ENCODE measurements at regions not wholly inside any gene's neighbourhood (a gene's known extent, or its start where the extent isn't known, plus 50 kb on each side); places are given as distances from the start of the nearest gene placed in this dataset.
"Not testable (repeated sequence)": the region's sequence is repeated elsewhere in the genome, so short reads cannot be mapped to it uniquely, and the experiment has no call there.

- no peaks in the 10 kb centered on the region for H3K36me3 Mint-ChIP-seq
- CTCF ChIA-PET = no interaction called here
- H3K4me3 Mint-ChIP-seq = no peak overlapping the region
- POLR2A ChIA-PET = no interaction called here
- H3K27me3 Mint-ChIP-seq = no peaks in the 10 kb centered on the region
- H3K27ac Mint-ChIP-seq = no peak overlapping the region
- H3K9me3 Mint-ChIP-seq = peaks cover 10% of the 10 kb centered on the region
- no peak for DNase-seq
- H3K4me1 Mint-ChIP-seq (ENCODE audit: low read depth) = no peaks in the 10 kb centered on the region
- intact Hi-C loops (cut with micrococcal nuclease) = no loop called here
Observed at GRCh38 chr7:34343667-34344066, 314.4 kb upstream of the NPSR1 start.

- Mint-ChIP-seq H3K36me3 (no peaks in the 10 kb centered on the region), H3K4me1 (ENCODE audit: low read depth) (no peaks in the 10 kb centered on the region), H3K9me3 (no peaks in the 10 kb centered on the region), H3K4me3 (no peak overlapping the region), H3K27me3 (no peaks in the 10 kb centered on the region), H3K27ac (no peak overlapping the region)
- DNase-seq = no peak
- intact Hi-C loops (cut with micrococcal nuclease) = no loop called here
- CTCF ChIA-PET = no interaction called here
- POLR2A ChIA-PET = no interaction called here
Observed at GRCh38 chr7:34354011-34354410, 304.0 kb upstream of the NPSR1 start.

GRCh38 chr7:34354899-34355298 is 303.1 kb upstream of the NPSR1 start:
- DNase-seq = no peak
- ChIA-PET POLR2A (no interaction called here), CTCF (no interaction called here)
- no peak overlapping the region for H3K27ac Mint-ChIP-seq
- H3K36me3 Mint-ChIP-seq = no peaks in the 10 kb centered on the region
- H3K4me3 Mint-ChIP-seq = no peak overlapping the region
- H3K9me3 Mint-ChIP-seq = no peaks in the 10 kb centered on the region
- H3K4me1 Mint-ChIP-seq (ENCODE audit: low read depth) = no peaks in the 10 kb centered on the region
- intact Hi-C loops (cut with micrococcal nuclease) = no loop called here
- no peaks in the 10 kb centered on the region for H3K27me3 Mint-ChIP-seq

GRCh38 chr7:34357068-34357467 is 300.9 kb upstream of the NPSR1 start:
- CTCF ChIA-PET = interaction anchor here (1.0 kb wide), 1 partner anchor 13 kb away, joined by 3 read pairs; no protein-coding TSS in a partner anchor
- intact Hi-C loops (cut with micrococcal nuclease) = no loop called here
- Mint-ChIP-seq H3K4me1 (ENCODE audit: low read depth) (no peaks in the 10 kb centered on the region), H3K27ac (no peak overlapping the region), H3K4me3 (no peak overlapping the region), H3K9me3 (no peaks in the 10 kb centered on the region), H3K36me3 (no peaks in the 10 kb centered on the region), H3K27me3 (no peaks in the 10 kb centered on the region)
- no peak for DNase-seq
- POLR2A ChIA-PET = no interaction called here

- Mint-ChIP-seq H3K4me3 (no peak overlapping the region), H3K9me3 (no peaks in the 10 kb centered on the region), H3K27ac (no peak overlapping the region), H3K36me3 (no peaks in the 10 kb centered on the region), H3K4me1 (ENCODE audit: low read depth) (no peaks in the 10 kb centered on the region), H3K27me3 (no peaks in the 10 kb centered on the region)
- DNase-seq = no peak
- POLR2A ChIA-PET = no interaction called here
- intact Hi-C loops (cut with micrococcal nuclease) = no loop called here
- CTCF ChIA-PET = no interaction called here
Observed at GRCh38 chr7:34357946-34358345, 300.1 kb upstream of the NPSR1 start.

- H3K36me3 Mint-ChIP-seq; H3K4me1 Mint-ChIP-seq (ENCODE audit: low read depth); H3K27ac Mint-ChIP-seq; H3K27me3 Mint-ChIP-seq; H3K4me3 Mint-ChIP-seq; POLR2A ChIA-PET; intact Hi-C loops (cut with micrococcal nuclease); DNase-seq; H3K9me3 Mint-ChIP-seq: not testable (repeated sequence)
- CTCF ChIA-PET = interaction anchor here (0.8 kb wide), 1 partner anchor 9 kb away, joined by 3 read pairs; no protein-coding TSS in a partner anchor
Observed at GRCh38 chr7:34358578-34358977, 299.4 kb upstream of the NPSR1 start.

- no peak overlapping the region for H3K4me3 Mint-ChIP-seq
- H3K27ac Mint-ChIP-seq = no peak overlapping the region
- H3K36me3 Mint-ChIP-seq = no peaks in the 10 kb centered on the region
- no peaks in the 10 kb centered on the region for H3K9me3 Mint-ChIP-seq
- CTCF ChIA-PET = no interaction called here
- DNase-seq = no peak
- H3K4me1 Mint-ChIP-seq (ENCODE audit: low read depth) = no peaks in the 10 kb centered on the region
- no peaks in the 10 kb centered on the region for H3K27me3 Mint-ChIP-seq
- intact Hi-C loops (cut with micrococcal nuclease) = no loop called here
- POLR2A ChIA-PET = no interaction called here
Observed at GRCh38 chr7:34361663-34362250, 296.3 kb upstream of the NPSR1 start.

GRCh38 chr7:34362621-34363020 is 295.4 kb upstream of the NPSR1 start:
- DNase-seq = no peak
- ChIA-PET CTCF (no interaction called here), POLR2A (no interaction called here)
- Mint-ChIP-seq H3K36me3 (no peaks in the 10 kb centered on the region), H3K9me3 (no peaks in the 10 kb centered on the region), H3K4me3 (no peak overlapping the region), H3K27me3 (no peaks in the 10 kb centered on the region), H3K27ac (no peak overlapping the region), H3K4me1 (ENCODE audit: low read depth) (no peaks in the 10 kb centered on the region)
- intact Hi-C loops (cut with micrococcal nuclease) = no loop called here

GRCh38 chr7:34364130-34364529 is 293.9 kb upstream of the NPSR1 start:
- H3K27ac Mint-ChIP-seq = no peak overlapping the region
- intact Hi-C loops (cut with micrococcal nuclease) = no loop called here
- POLR2A ChIA-PET = no interaction called here
- DNase-seq = no peak
- no peaks in the 10 kb centered on the region for H3K4me1 Mint-ChIP-seq (ENCODE audit: low read depth)
- no peaks in the 10 kb centered on the region for H3K36me3 Mint-ChIP-seq
- no peaks in the 10 kb centered on the region for H3K9me3 Mint-ChIP-seq
- CTCF ChIA-PET = no interaction called here
- H3K27me3 Mint-ChIP-seq = no peaks in the 10 kb centered on the region
- no peak overlapping the region for H3K4me3 Mint-ChIP-seq

- H3K4me3 Mint-ChIP-seq = no peak overlapping the region
- no peaks in the 10 kb centered on the region for H3K27me3 Mint-ChIP-seq
- no peak overlapping the region for H3K27ac Mint-ChIP-seq
- ChIA-PET POLR2A (no interaction called here), CTCF (interaction anchor here (0.6 kb wide), 1 partner anchor 24 kb away, joined by 3 read pairs; no protein-coding TSS in a partner anchor)
- intact Hi-C loops (cut with micrococcal nuclease) = no loop called here
- no peaks in the 10 kb centered on the region for H3K36me3 Mint-ChIP-seq
- no peaks in the 10 kb centered on the region for H3K4me1 Mint-ChIP-seq (ENCODE audit: low read depth)
- no peak for DNase-seq
- H3K9me3 Mint-ChIP-seq = no peaks in the 10 kb centered on the region
Observed at GRCh38 chr7:34365011-34365410, 293.0 kb upstream of the NPSR1 start.

- no peaks in the 10 kb centered on the region for H3K9me3 Mint-ChIP-seq
- no peaks in the 10 kb centered on the region for H3K36me3 Mint-ChIP-seq
- H3K4me3 Mint-ChIP-seq = no peak overlapping the region
- DNase-seq = no peak
- ChIA-PET POLR2A (no interaction called here), CTCF (no interaction called here)
- no peak overlapping the region for H3K27ac Mint-ChIP-seq
- intact Hi-C loops (cut with micrococcal nuclease) = no loop called here
- no peaks in the 10 kb centered on the region for H3K27me3 Mint-ChIP-seq
- no peaks in the 10 kb centered on the region for H3K4me1 Mint-ChIP-seq (ENCODE audit: low read depth)
Observed at GRCh38 chr7:34365611-34366010, 292.4 kb upstream of the NPSR1 start.

- H3K4me1 Mint-ChIP-seq (ENCODE audit: low read depth) = no peaks in the 10 kb centered on the region
- no peaks in the 10 kb centered on the region for H3K27me3 Mint-ChIP-seq
- H3K9me3 Mint-ChIP-seq = peaks cover 5% of the 10 kb centered on the region
- CTCF ChIA-PET = no interaction called here
- no peaks in the 10 kb centered on the region for H3K36me3 Mint-ChIP-seq
- no peak overlapping the region for H3K4me3 Mint-ChIP-seq
- intact Hi-C loops (cut with micrococcal nuclease) = no loop called here
- POLR2A ChIA-PET = no interaction called here
- DNase-seq = no peak
- no peak overlapping the region for H3K27ac Mint-ChIP-seq
Observed at GRCh38 chr7:34371922-34372321, 286.1 kb upstream of the NPSR1 start.

GRCh38 chr7:34373940-34374339 is 284.1 kb upstream of the NPSR1 start:
- no peak overlapping the region for H3K27ac Mint-ChIP-seq
- H3K4me3 Mint-ChIP-seq = no peak overlapping the region
- no peak for DNase-seq
- H3K4me1 Mint-ChIP-seq (ENCODE audit: low read depth) = no peaks in the 10 kb centered on the region
- POLR2A ChIA-PET = no interaction called here
- H3K9me3 Mint-ChIP-seq = peaks cover 5% of the 10 kb centered on the region
- no peaks in the 10 kb centered on the region for H3K27me3 Mint-ChIP-seq
- no peaks in the 10 kb centered on the region for H3K36me3 Mint-ChIP-seq
- intact Hi-C loops (cut with micrococcal nuclease) = no loop called here
- CTCF ChIA-PET = no interaction called here
